ENCODE measurements at regions not wholly inside any gene's neighbourhood (a gene's known extent, or its start where the extent isn't known, plus 50 kb on each side); places are given as distances from the start of the nearest gene placed in this dataset.

DNA sequence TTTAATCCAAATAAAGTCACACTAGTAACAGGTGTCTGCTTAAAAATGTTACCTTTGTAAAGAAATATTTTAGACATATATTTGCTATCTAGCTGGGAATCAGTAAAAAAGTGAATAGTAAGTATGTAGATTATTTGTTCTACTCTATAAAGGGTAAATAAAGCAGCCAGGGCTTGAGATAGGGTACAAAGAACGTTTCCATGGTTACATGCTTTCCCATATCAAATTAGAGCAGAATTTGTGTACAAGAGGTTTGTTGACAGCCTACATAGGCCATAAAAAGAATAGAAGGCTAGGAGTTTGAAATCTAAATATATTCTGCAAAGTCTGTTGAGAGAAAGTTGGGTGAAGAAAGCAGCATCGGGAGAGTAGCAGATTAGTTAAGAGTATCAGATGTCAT, 160.9 kb upstream of the POU5F2 start:
- Histone ChIP-seq H3K4ac (ENCODE audit: low read length) (no peak overlapping the region), H3K23ac (ENCODE audit: low read depth, low read length, poor library complexity) (no peak overlapping the region), H3K4me3 (ENCODE audit: low read length in 2 of 2) (no peak overlapping the region), H2BK120ac (ENCODE audit: low read depth, low read length) (no peak overlapping the region), H2AFZ (ENCODE audit: low read length) (no peak overlapping the region), H3K27ac (replicated peaks; ENCODE audit: low read length) (no peak overlapping the region), H4K91ac (ENCODE audit: low read depth, low read length, poor library complexity) (no peak overlapping the region), H3K14ac (ENCODE audit: low read length) (no peak overlapping the region), H3K4me1 (ENCODE audit: control insufficient read depth in 2 of 2, insufficient read depth in 1 of 2, low read depth in 1 of 2, low read length in 2 of 2) (peaks cover 0 to 3% of the 10 kb centered on the region in 2 donors), H3K27me3 (ENCODE audit: control insufficient read depth in 3 of 3, insufficient read depth in 3 of 3, low read depth in 1 of 3, low read length in 3 of 3) (no peaks in the 10 kb centered on the region), H2BK15ac (ENCODE audit: low read length) (no peak overlapping the region), H3K9ac (ENCODE audit: low read depth, low read length, poor library complexity) (no peak overlapping the region), H3K18ac (ENCODE audit: low read length) (no peak overlapping the region), H3K4me2 (ENCODE audit: insufficient read depth, low read length, poor library complexity, severe bottlenecking) (no peak overlapping the region), H3K36me3 (replicated peaks in 1 of 2; ENCODE audit: control insufficient read depth in 2 of 2, insufficient read depth in 2 of 2, low read length in 2 of 2) (no peaks in the 10 kb centered on the region), H4K8ac (ENCODE audit: low read depth, low read length) (no peak overlapping the region), H2AK5ac (ENCODE audit: low read depth, low read length) (no peak overlapping the region), H3K9me3 (replicated peaks in 1 of 2; ENCODE audit: control insufficient read depth in 2 of 2, insufficient read depth in 1 of 2, low read depth in 1 of 2, low read length in 2 of 2) (no peaks in the 10 kb centered on the region), H3K79me1 (ENCODE audit: low read depth, low read length) (no peaks in the 10 kb centered on the region), H2BK12ac (ENCODE audit: low read length) (no peak overlapping the region), H2BK5ac (ENCODE audit: low read length) (no peak overlapping the region)
- WGBS, 2 donors (ENCODE audit: extremely low coverage in 2 of 2, insufficient read length in 2 of 2, insufficient replicate concordance in 1 of 2), result no CpG with 5 or more reads among the region's 2 CpGs
- DNase-seq (ENCODE audit: low spot score), result no peak

GRCh38 chr5:93899026-93899600, 157.7 kb upstream of the POU5F2 start:
- no peak overlapping the region for H3K14ac ChIP-seq (ENCODE audit: low read length)
- no peak overlapping the region for H3K4me3 ChIP-seq (ENCODE audit: low read length in 2 of 2)
- no peak for DNase-seq (ENCODE audit: low spot score)
- H2BK120ac ChIP-seq (ENCODE audit: low read depth, low read length), result no peak overlapping the region
- H4K91ac ChIP-seq (ENCODE audit: low read depth, low read length, poor library complexity), result no peak overlapping the region
- no peak overlapping the region for H2BK12ac ChIP-seq (ENCODE audit: low read length)
- H3K4me2 ChIP-seq (ENCODE audit: insufficient read depth, low read length, poor library complexity, severe bottlenecking), result no peak overlapping the region
- no peaks in the 10 kb centered on the region for H3K27me3 ChIP-seq (ENCODE audit: control insufficient read depth in 3 of 3, insufficient read depth in 3 of 3, low read depth in 1 of 3, low read length in 3 of 3)
- H2BK5ac ChIP-seq (ENCODE audit: low read length), result no peak overlapping the region
- no peak overlapping the region for H3K4ac ChIP-seq (ENCODE audit: low read length)
- H4K8ac ChIP-seq (ENCODE audit: low read depth, low read length), result no peak overlapping the region
- no peak overlapping the region for H3K23ac ChIP-seq (ENCODE audit: low read depth, low read length, poor library complexity)
- H3K9ac ChIP-seq (ENCODE audit: low read depth, low read length, poor library complexity), result no peak overlapping the region
- no peak overlapping the region for H3K27ac ChIP-seq (replicated peaks; ENCODE audit: low read length)
- H2AFZ ChIP-seq (ENCODE audit: low read length), result no peak overlapping the region
- H2BK15ac ChIP-seq (ENCODE audit: low read length), result no peak overlapping the region
- H3K79me1 ChIP-seq (ENCODE audit: low read depth, low read length), result no peaks in the 10 kb centered on the region
- peaks cover 3 to 17% of the 10 kb centered on the region in 2 donors for H3K4me1 ChIP-seq (ENCODE audit: control insufficient read depth in 2 of 2, insufficient read depth in 1 of 2, low read depth in 1 of 2, low read length in 2 of 2)
- H3K9me3 ChIP-seq (replicated peaks in 1 of 2; ENCODE audit: control insufficient read depth in 2 of 2, insufficient read depth in 1 of 2, low read depth in 1 of 2, low read length in 2 of 2), result no peaks in the 10 kb centered on the region
- no peak overlapping the region for H3K18ac ChIP-seq (ENCODE audit: low read length)
- H3K36me3 ChIP-seq (replicated peaks in 1 of 2; ENCODE audit: control insufficient read depth in 2 of 2, insufficient read depth in 2 of 2, low read length in 2 of 2), result no peaks in the 10 kb centered on the region
- no peak overlapping the region for H2AK5ac ChIP-seq (ENCODE audit: low read depth, low read length)
- WGBS, 2 donors (ENCODE audit: extremely low coverage in 2 of 2, insufficient read length in 2 of 2, insufficient replicate concordance in 1 of 2), result no CpG with 5 or more reads among the region's 1 CpG

- Histone ChIP-seq H2BK5ac (ENCODE audit: low read length) (no peak overlapping the region), H3K9ac (ENCODE audit: low read depth, low read length, poor library complexity) (no peak overlapping the region), H3K14ac (ENCODE audit: low read length) (no peak overlapping the region), H3K23ac (ENCODE audit: low read depth, low read length, poor library complexity) (no peak overlapping the region), H2BK120ac (ENCODE audit: low read depth, low read length) (no peak overlapping the region), H3K9me3 (replicated peaks in 1 of 2; ENCODE audit: control insufficient read depth in 2 of 2, insufficient read depth in 1 of 2, low read depth in 1 of 2, low read length in 2 of 2) (no peaks in the 10 kb centered on the region), H3K27me3 (ENCODE audit: control insufficient read depth in 3 of 3, insufficient read depth in 3 of 3, low read depth in 1 of 3, low read length in 3 of 3) (no peaks in the 10 kb centered on the region), H2BK15ac (ENCODE audit: low read length) (no peak overlapping the region), H3K4ac (ENCODE audit: low read length) (no peak overlapping the region), H3K27ac (replicated peaks; ENCODE audit: low read length) (no peak overlapping the region), H2AK5ac (ENCODE audit: low read depth, low read length) (no peak overlapping the region), H2BK12ac (ENCODE audit: low read length) (no peak overlapping the region), H3K4me2 (ENCODE audit: insufficient read depth, low read length, poor library complexity, severe bottlenecking) (no peak overlapping the region), H2AFZ (ENCODE audit: low read length) (peak overlapping the region; percentile 61), H3K4me1 (ENCODE audit: control insufficient read depth in 2 of 2, insufficient read depth in 1 of 2, low read depth in 1 of 2, low read length in 2 of 2) (peaks cover 9 to 53% of the 10 kb centered on the region in 2 donors), H3K4me3 (ENCODE audit: low read length in 2 of 2) (no peak overlapping the region), H3K79me1 (ENCODE audit: low read depth, low read length) (no peaks in the 10 kb centered on the region), H3K18ac (ENCODE audit: low read length) (no peak overlapping the region), H3K36me3 (replicated peaks in 1 of 2; ENCODE audit: control insufficient read depth in 2 of 2, insufficient read depth in 2 of 2, low read length in 2 of 2) (no peaks in the 10 kb centered on the region), H4K8ac (ENCODE audit: low read depth, low read length) (no peak overlapping the region), H4K91ac (ENCODE audit: low read depth, low read length, poor library complexity) (no peak overlapping the region)
- no peak for DNase-seq (ENCODE audit: low spot score)
- WGBS, 2 donors (ENCODE audit: extremely low coverage in 2 of 2, insufficient read length in 2 of 2, insufficient replicate concordance in 1 of 2), result no CpG with 5 or more reads among the region's 9 CpGs
Measured at GRCh38 chr5:93894601-93895354, 153.4 kb upstream of the POU5F2 start.

DNA sequence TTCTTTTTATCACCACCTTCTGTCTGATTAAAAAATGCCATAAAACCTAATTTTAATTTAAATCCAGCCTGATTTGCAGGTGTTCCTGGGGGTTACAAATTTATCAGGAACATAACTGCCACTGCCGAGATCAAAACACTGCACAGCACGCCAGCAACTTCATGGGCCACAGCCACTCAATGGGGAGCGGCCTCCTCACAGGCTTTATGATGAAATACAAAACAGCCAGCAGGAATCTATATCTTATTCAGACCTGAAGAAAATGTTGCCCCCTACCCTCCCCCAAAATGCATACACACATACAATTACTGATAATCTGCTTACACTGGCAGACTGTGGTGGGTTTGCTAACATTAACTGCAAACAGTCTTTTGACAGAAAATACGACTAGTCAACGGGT, 151.7 kb upstream of the POU5F2 start:
- no peak overlapping the region for H3K14ac ChIP-seq (ENCODE audit: low read length)
- H3K4me2 ChIP-seq (ENCODE audit: insufficient read depth, low read length, poor library complexity, severe bottlenecking), result no peak overlapping the region
- no peaks in the 10 kb centered on the region for H3K27me3 ChIP-seq (ENCODE audit: control insufficient read depth in 3 of 3, insufficient read depth in 3 of 3, low read depth in 1 of 3, low read length in 3 of 3)
- no peaks in the 10 kb centered on the region for H3K79me1 ChIP-seq (ENCODE audit: low read depth, low read length)
- no peak overlapping the region for H2BK12ac ChIP-seq (ENCODE audit: low read length)
- no peak overlapping the region for H3K9ac ChIP-seq (ENCODE audit: low read depth, low read length, poor library complexity)
- H2BK120ac ChIP-seq (ENCODE audit: low read depth, low read length), result no peak overlapping the region
- WGBS, 2 donors (ENCODE audit: extremely low coverage in 2 of 2, insufficient read length in 2 of 2, insufficient replicate concordance in 1 of 2), result no CpG with 5 or more reads among the region's 5 CpGs
- H3K4ac ChIP-seq (ENCODE audit: low read length), result no peak overlapping the region
- no peak overlapping the region for H3K4me3 ChIP-seq (ENCODE audit: low read length in 2 of 2)
- H4K91ac ChIP-seq (ENCODE audit: low read depth, low read length, poor library complexity), result no peak overlapping the region
- H3K18ac ChIP-seq (ENCODE audit: low read length), result no peak overlapping the region
- H2BK15ac ChIP-seq (ENCODE audit: low read length), result no peak overlapping the region
- no peak overlapping the region for H2AFZ ChIP-seq (ENCODE audit: low read length)
- H2AK5ac ChIP-seq (ENCODE audit: low read depth, low read length), result no peak overlapping the region
- H3K4me1 ChIP-seq (ENCODE audit: control insufficient read depth in 2 of 2, insufficient read depth in 1 of 2, low read depth in 1 of 2, low read length in 2 of 2), result peaks cover 9 to 64% of the 10 kb centered on the region in 2 donors
- H3K9me3 ChIP-seq (replicated peaks in 1 of 2; ENCODE audit: control insufficient read depth in 2 of 2, insufficient read depth in 1 of 2, low read depth in 1 of 2, low read length in 2 of 2), result no peaks in the 10 kb centered on the region
- no peak overlapping the region for H4K8ac ChIP-seq (ENCODE audit: low read depth, low read length)
- no peak overlapping the region for H3K23ac ChIP-seq (ENCODE audit: low read depth, low read length, poor library complexity)
- no peaks in the 10 kb centered on the region for H3K36me3 ChIP-seq (replicated peaks in 1 of 2; ENCODE audit: control insufficient read depth in 2 of 2, insufficient read depth in 2 of 2, low read length in 2 of 2)
- H3K27ac ChIP-seq (replicated peaks; ENCODE audit: low read length), result no peak overlapping the region
- H2BK5ac ChIP-seq (ENCODE audit: low read length), result peak overlapping the region; percentile 2
- no peak for DNase-seq (ENCODE audit: low spot score)

All from neuronal stem cell (in vitro differentiated cells).